GM23248 (cell line): ENCODE measurements at regions not wholly inside any gene's neighbourhood (a gene's known extent, or its start where the extent isn't known, plus 50 kb on each side); places are given as distances from the start of the nearest gene placed in this dataset.

Source experiments
- EZH2 ChIP-seq: fragments of 200-600 bp; sonication (generic); IDR thresholded peaks from 2 replicates; pipeline ENCODE4 v1.6.1; 2018; ENCODE audit warnings: antibody characterized with exemption, mild to moderate bottlenecking; ENCODE audit not compliant: insufficient read depth, poor library complexity, severe bottlenecking
- EZH2phosphoT487 ChIP-seq: fragments of 200-600 bp; sonication (generic); IDR thresholded peaks from 2 replicates; pipeline ENCODE4 v1.6.1; 2018; ENCODE audit warnings: antibody characterized with exemption, moderate library complexity, mild to moderate bottlenecking, low read depth; ENCODE audit not compliant: insufficient read depth

DNA sequence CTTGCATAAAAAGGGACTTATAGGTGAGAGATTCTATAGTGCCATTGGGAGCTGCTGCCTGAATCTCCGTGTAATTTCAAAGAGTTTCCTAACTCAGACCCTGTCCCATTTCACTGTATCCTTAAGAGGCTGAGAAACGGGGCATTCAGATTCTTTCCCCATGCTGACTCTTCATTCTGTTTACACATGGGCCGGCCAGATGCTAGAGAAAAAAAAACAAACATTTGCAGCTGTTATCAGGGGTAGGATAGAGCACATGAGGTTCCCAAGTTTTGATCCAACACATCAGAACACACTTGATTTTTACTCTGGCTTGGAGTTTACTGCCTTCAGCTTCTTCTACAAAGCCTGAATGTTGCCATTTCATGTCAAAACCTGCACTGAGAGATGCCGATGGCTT, 215.9 kb upstream of the TPRG1 start:
- no peak for TF ChIP-seq EZH2phosphoT487
- TF ChIP-seq EZH2: no peak
